HG02981 (cell line): ENCODE measurements at regions not wholly inside any gene's neighbourhood (a gene's known extent, or its start where the extent isn't known, plus 50 kb on each side); places are given as distances from the start of the nearest gene placed in this dataset.
A peak's percentile ranks its signal among the peaks of the same experiment; 100 is the strongest.

Experiments
- ATAC-seq: cut with Tn5 transposase; IDR thresholded peaks from one replicate; pipeline ENCODE4 v1.9.1; 2021; ENCODE audit warnings: mild to moderate bottlenecking, moderate library complexity; ENCODE audit not compliant: unreplicated experiment

DNA sequence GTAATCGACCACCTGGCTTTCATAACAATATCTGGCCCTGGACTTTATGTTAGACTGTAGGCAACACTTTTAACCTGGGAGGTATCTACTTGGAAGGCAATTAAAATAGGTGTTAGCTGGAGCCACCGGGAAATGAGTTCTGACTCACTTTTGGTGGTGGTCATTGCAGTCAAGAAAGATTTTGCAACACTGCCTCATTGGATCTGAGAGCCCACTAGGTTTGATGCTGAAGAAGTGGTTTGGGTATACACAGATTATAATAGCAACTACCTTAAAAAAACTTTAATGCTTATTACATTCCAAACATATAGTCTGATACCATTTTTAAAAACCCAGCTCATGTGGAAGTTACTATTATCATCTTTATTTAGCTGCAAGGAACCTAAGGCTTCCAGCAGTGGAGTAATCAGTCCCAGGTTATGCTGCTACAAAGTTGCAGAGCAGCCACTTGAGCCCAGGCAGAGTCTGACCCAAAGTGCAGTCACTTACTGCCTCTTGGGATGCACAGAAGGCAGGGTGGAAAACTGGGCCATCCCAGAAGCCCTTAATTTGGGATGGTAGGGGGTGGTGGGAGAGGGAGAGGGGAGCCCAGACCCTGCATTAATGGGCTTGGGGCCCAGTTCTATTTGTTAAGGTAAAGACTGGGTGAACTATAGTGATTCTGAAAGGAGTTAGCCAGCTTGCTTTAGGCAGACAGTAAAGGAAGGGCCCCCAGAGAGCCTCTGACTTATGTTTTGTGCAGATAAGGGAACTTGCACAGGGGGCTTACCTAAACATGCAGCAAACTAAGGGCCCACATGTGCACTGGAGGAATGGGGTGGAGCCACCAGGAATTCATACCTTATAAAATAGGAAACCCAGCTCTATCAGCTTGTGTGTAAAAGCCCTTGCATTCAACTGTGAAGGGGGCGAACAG is 149.4 kb downstream of the SNX19 start:
- peak; percentile 10 for ATAC-seq

DNA sequence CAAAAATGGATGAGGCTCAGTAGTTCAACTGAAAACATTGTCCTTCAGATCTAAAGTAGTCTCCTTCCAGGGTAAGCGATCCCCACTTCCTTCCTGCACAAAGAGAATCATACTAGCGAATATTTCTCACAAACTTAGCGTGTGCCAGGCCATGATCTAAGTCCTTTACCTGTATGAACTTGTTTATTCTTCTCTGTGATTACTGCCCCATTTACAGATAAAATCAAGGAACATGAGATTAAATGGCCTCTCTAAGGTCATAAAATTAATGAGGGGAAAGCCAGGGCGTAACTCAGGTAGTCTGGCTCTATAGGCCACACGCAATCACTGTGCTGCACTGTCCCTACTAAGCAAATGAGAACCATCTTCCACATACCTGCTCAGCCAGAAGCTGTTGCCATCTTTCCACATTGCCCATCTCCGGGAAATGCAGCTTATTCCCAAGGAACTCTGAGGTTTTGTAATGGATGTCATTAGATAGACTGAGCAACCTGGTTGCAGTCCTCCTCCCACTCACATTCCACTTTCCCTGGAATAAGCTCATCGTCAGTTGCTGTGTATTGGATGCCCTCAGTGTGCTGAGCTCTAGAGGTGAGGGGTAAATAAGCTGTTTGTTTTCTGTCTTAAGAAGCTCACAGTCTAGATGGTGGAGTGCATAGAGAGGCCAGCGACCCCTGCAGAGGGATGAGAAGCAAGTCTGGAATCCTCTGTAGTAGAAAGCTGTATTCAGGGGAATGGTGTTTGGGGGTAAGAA is 146.3 kb downstream of the SNX19 start:
- no peak for ATAC-seq

DNA sequence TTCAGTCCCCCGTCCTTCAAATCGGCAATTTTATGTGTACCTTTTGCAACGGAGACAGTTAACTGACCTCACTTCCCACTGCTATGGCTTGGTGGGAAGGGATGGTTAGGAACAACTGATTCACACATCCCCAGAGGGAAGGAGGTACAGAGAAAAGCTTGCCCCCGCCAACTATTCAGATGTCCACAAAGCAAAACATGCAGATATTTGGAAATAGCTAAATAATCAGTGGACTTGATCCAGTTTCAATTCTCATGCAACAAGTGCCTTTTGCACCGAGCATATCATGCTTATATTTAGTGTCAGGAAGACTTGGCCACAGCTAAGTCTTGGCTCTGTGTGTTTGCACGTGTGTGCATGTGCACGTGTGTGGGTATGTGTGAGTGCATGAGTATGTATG is 144.6 kb downstream of the SNX19 start:
- ATAC-seq = no peak

DNA sequence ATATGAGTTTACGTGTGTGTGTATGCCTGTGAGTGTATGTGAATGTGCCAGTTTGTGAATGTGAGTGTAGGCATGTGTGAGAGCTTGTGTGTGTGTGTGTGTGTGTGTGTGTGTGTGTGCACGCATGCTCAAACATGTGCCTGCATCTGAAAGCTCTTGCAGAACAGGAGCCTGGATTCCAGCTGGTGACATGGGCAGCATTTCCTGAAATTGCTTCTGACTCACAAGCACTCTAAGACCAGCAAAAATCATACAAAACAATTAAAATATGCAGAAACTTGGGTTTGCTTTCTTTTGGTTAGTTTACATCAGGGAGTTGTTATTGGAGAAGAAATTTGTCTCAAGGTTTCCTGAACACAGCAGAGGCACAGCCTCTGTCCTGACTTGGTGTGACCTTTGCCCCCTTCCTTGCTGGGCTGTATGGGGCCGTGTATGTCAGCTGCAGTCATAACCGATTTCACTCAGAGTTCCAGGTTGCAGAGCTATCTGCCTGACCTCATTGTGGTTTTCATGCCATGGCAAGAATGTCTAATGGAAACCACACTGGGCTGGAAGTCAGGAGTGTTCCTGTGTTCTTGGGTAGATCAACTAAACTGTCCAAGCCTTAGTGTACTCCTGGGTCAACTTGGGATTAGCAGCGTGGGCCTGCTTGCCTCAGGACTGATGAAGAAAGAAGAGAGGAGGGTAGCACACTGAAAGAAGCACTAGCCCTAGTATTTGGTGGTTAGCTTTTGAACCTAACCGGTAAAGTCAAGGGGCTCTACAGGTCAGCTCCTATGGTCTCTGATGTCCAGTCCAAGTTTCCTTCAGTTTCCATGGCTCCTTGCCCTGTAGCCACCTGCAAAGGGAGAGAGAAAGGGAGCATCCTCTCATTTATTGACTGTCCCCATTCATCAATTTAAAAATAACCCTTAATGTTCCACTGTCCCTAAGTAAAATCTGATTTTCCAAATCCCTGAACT is 143.7 kb downstream of the SNX19 start:
- no peak for ATAC-seq

DNA sequence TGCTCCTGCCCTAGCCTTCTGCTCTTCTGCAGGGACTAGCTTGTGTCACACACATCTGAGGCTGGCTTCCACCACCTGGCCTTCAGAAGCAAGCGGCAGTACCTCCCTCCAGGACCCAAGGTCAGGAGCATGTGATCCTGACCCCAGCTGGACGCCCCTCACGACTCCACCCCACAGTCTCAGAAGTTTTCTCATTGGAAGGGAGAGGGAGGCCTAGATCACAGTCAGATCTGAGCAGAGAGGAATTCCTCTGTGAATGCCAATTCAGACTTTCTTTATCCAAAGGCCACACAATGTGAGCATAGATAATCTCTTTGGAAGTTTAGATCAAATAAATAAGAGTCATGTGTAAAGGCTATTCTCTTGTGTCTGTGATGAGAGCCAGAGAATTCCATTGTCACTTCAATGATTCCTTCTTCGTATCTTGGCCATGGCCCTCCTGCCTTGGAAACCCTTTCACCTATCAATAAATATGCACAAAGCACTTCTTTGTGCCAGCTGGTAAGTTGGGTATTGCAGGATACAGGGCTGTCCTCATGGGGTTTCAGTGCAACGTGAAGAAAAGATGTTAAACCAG is 142.9 kb downstream of the SNX19 start:
- no peak for ATAC-seq

DNA sequence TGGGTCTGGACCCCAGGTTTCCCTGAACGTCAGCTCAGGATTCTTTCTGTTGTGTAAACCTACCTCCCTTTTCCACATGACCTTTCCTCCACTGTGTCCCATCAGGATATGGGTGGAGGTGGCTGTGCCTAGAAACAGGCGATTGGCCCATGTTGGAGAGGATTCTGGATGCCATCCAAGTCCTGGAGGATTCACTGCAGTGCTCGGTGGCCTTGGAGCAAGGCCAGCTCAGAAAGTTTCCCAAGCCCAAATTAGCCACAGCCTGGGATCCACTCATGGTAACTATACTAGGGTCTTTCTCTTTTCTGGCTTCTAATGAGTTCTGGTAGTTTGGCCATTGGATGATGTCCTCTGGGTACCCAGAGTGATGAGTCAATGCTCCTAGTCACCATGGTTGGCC is 141.6 kb downstream of the SNX19 start:
- no peak for ATAC-seq

DNA sequence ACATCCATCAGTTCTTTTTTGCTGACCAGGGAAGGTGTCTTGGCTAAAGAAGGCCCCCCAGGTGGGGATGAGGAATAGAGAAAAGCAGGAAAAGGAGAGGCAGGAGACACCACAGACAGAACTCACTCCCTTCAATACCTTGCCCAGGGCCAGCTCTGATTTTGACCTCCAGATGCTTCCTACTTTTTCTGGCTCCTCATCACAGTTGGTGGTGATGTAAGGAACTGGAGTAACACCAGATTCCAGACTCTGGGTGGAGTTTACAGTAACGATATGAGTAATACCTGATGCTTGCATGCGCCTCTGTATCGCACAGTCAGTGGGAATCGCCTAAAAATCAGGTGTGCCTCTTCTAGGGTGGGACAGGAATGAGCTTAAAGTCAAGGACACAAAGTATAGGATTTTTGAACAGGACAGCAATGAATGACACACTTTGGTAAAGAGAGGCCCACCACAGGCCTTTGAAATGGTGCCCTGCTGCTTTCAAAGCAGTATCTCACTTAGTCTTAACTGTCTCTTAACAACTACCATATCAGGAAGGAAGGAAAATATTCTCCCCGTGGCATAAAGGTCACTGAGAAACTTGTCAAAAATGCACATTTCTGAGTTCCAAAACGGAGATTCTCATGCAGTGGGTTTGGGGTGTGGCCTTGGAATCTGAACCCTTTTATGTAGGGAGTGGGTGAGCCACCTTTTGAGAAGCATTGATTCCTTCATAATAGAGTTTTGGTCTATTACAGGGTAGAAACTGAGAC is 140.8 kb downstream of the SNX19 start:
- ATAC-seq = no peak

DNA sequence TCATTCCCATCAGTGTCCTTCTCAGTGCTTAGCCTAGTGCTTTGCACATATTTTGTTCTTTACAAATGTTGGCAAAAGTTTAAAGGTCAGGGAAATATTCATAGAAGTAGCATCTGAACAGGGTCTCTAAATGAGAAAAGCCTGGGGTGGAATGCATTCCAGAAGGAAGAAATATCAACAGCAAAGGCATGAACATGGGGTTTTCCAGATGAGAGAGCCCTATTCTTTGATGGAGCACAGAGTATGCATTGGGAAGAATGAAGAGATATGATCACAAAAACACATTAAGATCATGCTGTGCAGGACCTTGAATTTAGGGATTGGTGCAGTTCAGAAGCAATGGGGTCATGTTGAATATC is 140.2 kb downstream of the SNX19 start:
- ATAC-seq = no peak

DNA sequence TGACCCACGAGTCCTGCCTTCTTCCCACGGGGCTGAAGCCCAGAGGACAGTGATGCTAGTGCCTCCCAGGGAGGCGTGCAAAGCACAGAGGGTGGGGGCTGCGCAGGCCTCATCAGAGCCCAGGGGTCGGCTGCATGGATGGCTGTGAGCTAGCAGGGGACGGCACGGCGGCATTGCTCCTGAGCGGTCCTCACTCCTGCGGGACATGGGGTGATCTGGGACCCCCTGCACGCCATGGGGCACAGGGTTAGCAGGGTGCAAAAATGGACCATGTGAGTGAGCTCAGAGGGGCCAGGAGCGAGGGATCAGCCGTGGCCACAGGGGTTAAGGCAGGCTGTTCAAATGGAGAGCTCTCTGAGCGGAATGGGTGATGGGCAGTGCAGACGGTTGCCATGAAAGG is 138.3 kb downstream of the SNX19 start:
- no peak for ATAC-seq

DNA sequence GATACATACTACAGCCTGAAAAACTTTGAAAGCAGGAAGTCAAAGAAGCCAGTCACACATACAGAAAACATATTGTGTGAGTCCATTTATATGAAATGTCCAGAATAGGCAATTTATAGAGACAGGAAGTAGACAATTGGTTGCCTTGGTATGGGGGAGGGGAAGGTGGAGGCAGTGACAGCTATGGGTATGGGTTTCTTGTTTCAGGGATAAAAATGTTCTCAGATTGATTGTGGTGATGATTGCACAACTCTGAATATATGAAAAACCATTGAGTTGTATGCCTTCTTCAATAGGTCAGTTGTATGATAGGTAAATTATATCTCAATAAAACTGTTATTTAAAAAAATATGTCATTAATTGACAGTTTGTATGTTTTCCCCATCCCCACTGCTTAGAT is 137.6 kb downstream of the SNX19 start:
- ATAC-seq = no peak

DNA sequence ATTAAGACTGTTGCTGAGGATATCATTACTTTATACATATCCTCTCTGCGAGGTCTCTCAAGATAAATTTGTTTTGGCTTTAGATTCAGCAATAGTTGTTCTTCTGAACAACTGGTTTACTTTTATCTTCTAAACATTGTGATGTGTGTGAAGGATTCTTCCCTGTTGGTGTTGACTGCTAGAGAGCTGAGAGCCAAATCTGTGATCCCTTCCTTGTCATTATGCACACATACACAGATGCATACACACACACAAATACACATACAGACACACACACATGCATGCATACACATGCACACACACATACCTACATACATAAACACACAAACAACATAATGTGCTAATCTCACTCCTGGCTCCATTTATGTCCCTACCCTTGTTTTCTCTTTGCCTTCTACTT is 137.0 kb downstream of the SNX19 start:
- no peak for ATAC-seq

DNA sequence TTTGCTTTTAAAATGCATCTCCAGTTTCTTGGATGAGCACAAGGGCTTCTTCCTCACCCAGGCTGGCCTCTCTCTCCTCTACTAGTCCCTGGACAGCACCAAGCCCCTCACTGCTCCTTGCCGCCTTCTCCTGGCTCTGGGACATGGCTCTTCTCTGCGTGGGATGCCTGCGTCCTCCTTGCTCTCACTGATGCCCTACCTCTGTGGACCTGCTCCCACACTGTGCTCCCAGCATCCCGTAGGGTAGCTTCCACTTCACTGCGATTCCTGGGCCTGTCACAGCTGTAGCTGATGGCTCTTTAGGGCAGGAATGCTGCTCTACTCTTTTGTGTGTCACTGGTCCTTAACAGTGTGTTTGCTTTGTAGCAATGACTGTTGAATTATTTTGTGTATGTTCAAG is 136.3 kb downstream of the SNX19 start:
- ATAC-seq = no peak

DNA sequence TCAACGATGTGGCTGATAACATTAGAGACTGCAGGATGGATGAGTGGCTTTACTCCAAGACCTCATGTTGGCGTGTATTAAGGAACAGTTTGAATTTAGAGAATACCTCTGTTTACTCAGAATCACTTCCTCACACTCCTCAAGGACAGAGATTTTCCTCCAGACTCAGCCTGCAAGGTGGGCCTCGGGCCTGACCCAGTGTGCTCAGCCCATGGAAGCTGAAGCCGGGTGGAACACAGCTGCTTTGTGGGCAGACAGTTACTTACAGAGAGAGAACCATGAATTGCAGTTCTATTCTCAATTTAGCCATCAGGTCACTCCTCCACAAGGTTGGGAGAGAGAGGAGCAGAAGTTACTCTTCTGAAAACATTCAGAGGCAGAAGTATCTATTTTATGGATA is 135.8 kb downstream of the SNX19 start:
- no peak for ATAC-seq

DNA sequence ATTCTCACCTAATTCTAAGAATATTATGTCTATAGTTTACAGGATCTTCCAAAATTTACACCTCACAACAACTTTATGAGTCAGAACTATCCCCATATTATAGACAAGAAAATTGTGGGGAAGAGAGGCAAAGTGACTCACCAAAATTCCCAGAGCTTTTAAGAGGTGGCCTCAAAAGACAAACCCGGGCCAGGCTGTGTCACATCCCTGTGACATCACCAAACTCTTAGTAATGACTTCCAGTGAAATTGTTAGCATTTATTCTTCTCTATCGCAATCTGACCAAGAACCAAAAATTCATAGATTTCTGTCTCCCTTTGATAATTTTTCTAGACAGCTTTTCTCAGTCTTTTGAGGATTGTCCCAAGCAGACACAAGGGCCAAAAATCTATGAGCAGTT is 134.3 kb downstream of the SNX19 start:
- ATAC-seq = no peak

DNA sequence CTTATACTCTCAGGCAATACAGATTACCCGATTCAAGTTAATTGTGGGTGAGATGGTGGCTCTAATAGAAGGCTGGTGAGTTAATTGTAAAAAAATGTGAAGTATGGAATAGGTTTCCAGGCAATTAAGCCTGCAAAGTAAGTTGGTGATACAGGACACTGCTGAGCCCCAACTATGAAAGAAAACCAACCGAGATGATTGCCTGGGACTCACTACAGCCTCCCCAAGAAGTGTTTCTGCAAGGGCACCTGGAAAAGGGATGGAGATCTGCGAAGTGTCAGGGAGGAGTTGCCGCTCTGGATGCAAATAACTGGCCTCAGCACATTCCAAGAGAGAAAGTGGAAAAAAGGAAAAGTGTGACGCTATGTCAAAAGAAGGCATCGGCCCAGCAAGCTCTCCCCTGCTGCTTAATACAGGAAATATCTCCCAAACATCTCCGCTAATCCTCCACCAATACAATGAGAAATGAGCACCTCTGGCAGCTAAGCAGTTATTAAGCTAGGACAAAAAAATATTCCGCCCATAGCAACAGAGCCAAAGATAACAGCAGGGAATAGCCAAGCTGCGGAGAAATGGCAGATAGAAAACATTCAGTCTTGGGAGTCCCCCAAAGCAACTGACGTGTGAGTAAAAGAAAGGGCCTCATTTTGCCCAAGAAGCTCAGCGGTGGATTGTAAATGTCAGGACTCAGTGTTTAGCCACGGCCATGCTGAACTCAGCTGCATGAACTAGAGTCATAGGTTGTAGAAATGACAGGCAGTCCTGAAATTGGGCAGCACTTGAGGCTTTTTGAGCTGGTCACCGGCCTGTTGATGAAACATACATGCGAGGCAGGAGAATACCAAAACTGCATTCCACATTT is 133.7 kb downstream of the SNX19 start:
- ATAC-seq = no peak

DNA sequence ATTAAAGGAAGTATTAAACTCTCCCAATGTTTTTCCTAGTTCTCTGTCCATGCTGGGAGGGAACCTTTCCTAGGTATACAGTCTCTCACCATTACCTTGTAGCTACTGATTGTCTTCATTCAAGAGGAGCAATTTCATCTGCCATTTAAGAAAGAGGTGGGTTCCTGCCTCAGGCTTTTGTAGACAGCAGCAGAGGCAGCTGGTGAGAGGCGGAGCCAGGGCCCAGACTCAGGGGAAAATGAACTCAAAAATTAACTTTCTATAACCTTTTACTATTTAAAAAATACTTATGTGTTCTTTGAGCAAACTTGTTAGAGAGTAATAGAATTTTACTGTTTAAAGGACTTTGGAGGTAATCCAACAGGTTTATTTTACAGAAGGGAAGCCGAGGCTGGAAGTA is 133.0 kb downstream of the SNX19 start:
- ATAC-seq = no peak

DNA sequence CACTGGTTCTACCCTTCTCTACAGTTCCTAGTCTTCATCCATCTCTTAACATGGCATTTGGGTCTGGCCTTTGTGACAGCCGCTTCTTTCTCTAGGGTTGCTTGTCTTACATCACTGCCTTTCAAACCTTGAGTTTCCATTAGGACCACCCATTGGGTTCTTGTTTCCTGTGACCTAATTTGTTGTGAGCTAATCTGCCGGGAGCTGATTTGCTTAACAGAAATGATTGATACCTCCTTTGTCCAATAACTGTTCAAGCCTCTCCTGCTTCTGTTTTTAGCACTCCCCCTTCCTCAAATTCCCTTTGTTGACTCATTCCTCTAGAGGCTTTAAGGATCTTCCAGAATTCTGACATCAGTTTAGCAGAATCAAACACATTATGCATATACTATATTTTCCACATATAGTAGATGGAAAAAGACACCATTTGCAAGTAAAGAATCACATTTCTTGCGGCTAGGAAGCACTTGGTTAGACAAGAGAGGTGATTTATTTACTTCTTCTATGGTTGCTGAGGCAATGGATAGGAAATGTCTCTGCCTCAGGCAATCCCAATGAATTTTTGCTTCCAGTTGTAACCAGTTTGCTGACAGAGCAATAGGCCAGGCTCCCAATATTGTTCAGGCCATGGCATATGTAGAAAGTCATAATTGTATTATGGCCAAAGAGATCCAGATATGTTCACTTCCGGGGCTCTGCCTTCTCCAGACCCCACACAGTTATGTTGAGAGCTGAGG is 130.7 kb downstream of the SNX19 start:
- ATAC-seq = no peak

DNA sequence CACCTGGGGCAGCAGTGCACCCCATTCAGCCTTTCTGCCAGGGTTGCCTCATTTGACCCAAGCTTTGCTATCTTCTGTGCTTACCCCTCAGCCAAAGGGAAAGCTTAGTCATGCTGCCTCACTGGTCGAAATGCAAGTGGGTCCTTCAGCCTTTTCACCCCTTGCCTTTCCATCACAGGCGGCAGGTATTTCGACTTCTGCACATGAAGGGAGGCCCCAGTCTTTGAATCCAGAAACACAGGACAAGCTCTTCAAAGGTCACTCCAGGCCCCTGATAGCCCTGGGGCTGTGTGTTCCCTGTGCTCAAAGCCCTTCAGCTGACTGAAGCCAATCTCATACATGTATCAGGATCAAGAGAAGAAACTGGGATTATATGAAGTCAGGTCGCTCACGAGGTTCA is 129.7 kb downstream of the SNX19 start:
- ATAC-seq = no peak
